ENCODE measurements at regions not wholly inside any gene's neighbourhood (a gene's known extent, or its start where the extent isn't known, plus 50 kb on each side); places are given as distances from the start of the nearest gene placed in this dataset.

- Histone ChIP-seq H3K27me3 (no peaks in the 10 kb centered on the region), H3K9me3 (no peaks in the 10 kb centered on the region), H3K36me3 (no peaks in the 10 kb centered on the region), H3K4me3 (no peak overlapping the region), H3K4me1 (no peaks in the 10 kb centered on the region), H3K27ac (no peak overlapping the region)
- WGBS = 85% methylated on average over 5 of the region's 5 CpGs
- DNase-seq (ENCODE audit: low spot score in 2 of 2) = no peak
- TF ChIP-seq POLR2A (IDR thresholded peaks at IDR 0.05) = no peak
- TF ChIP-seq POLR2AphosphoS5 (IDR thresholded peaks at IDR 0.05) = no peak
- no peak for TF ChIP-seq EP300 (IDR thresholded peaks at IDR 0.05)
- TF ChIP-seq, protein P1, sequence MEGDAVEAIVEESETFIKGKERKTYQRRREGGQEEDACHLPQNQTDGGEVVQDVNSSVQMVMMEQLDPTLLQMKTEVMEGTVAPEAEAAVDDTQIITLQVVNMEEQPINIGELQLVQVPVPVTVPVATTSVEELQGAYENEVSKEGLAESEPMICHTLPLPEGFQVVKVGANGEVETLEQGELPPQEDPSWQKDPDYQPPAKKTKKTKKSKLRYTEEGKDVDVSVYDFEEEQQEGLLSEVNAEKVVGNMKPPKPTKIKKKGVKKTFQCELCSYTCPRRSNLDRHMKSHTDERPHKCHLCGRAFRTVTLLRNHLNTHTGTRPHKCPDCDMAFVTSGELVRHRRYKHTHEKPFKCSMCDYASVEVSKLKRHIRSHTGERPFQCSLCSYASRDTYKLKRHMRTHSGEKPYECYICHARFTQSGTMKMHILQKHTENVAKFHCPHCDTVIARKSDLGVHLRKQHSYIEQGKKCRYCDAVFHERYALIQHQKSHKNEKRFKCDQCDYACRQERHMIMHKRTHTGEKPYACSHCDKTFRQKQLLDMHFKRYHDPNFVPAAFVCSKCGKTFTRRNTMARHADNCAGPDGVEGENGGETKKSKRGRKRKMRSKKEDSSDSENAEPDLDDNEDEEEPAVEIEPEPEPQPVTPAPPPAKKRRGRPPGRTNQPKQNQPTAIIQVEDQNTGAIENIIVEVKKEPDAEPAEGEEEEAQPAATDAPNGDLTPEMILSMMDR (IDR thresholded peaks at IDR 0.05) = no peak
Measured at GRCh38 chr1:83034851-83035250, 964.1 kb downstream of the TTLL7 start.

DNA sequence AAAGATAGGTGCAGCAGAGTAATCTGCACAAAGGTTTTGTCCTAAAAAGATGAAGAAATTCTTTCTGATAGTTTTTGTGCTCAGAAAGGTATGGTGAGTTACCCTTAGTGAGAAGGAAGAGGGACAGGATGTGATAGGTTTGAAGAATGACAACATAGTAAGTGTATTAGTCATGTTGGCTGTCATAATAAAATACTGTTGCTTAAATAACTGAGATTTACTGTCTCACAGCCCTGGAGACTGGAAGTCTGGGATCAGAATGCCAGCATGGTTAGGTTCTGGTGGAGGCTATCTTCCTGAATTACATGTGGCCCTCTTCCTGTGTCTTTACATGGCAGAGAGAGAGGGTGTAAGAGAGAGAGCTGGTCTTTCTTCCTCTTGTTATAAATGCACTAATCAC, 965.2 kb downstream of the TTLL7 start:
- no peaks in the 10 kb centered on the region for H3K27me3 ChIP-seq
- DNase-seq (ENCODE audit: low spot score in 2 of 2) = no peak
- no peaks in the 10 kb centered on the region for H3K9me3 ChIP-seq
- no peak for TF ChIP-seq POLR2A (IDR thresholded peaks at IDR 0.05)
- no peak for TF ChIP-seq EP300 (IDR thresholded peaks at IDR 0.05)
- TF ChIP-seq, protein P1 (IDR thresholded peaks at IDR 0.05) = no peak
- H3K4me1 ChIP-seq = no peaks in the 10 kb centered on the region
- no peak overlapping the region for H3K27ac ChIP-seq
- no peaks in the 10 kb centered on the region for H3K36me3 ChIP-seq
- H3K4me3 ChIP-seq = no peak overlapping the region

- DNase-seq (ENCODE audit: low spot score in 2 of 2) = no peak
- no peaks in the 10 kb centered on the region for H3K36me3 ChIP-seq
- no peaks in the 10 kb centered on the region for H3K4me1 ChIP-seq
- TF ChIP-seq, protein P1 (IDR thresholded peaks at IDR 0.05) = no peak
- TF ChIP-seq POLR2A (IDR thresholded peaks at IDR 0.05) (no peak), EP300 (IDR thresholded peaks at IDR 0.05) (no peak), POLR2AphosphoS5 (IDR thresholded peaks at IDR 0.05) (no peak)
- H3K4me3 ChIP-seq = no peak overlapping the region
- no peaks in the 10 kb centered on the region for H3K9me3 ChIP-seq
- H3K27me3 ChIP-seq = no peaks in the 10 kb centered on the region
- no peak overlapping the region for H3K27ac ChIP-seq
Measured at GRCh38 chr1:83029916-83030315, 969.0 kb downstream of the TTLL7 start.

GRCh38 chr1:83029050-83029449, 969.9 kb downstream of the TTLL7 start:
- no peak overlapping the region for H3K27ac ChIP-seq
- no peak for DNase-seq (ENCODE audit: low spot score in 2 of 2)
- TF ChIP-seq, protein P1 (IDR thresholded peaks at IDR 0.05) = no peak
- WGBS = 94% methylated on average over 3 of the region's 3 CpGs
- no peaks in the 10 kb centered on the region for H3K27me3 ChIP-seq
- no peak overlapping the region for H3K4me3 ChIP-seq
- no peaks in the 10 kb centered on the region for H3K36me3 ChIP-seq
- no peaks in the 10 kb centered on the region for H3K4me1 ChIP-seq
- no peaks in the 10 kb centered on the region for H3K9me3 ChIP-seq

DNA sequence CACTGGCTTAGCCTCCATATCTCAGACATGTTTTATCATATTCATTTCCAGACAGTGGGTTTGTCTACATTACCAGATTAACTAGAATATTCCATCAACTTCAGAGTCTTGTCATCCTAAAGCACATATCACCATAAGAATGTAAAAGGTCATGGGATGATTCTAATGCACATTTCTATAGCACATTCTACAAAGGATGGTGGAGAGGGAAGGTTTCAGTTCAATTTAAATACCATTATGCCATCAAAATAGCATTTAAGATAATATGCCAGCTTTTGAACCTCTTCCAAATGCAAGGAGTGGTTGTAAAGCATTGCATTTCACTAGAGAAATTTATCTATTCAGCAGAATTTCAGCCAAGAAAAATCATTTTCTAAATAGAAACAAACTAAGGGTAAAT, 970.5 kb downstream of the TTLL7 start:
- Histone ChIP-seq H3K27ac (no peak overlapping the region), H3K36me3 (no peaks in the 10 kb centered on the region), H3K4me1 (no peaks in the 10 kb centered on the region), H3K27me3 (no peaks in the 10 kb centered on the region), H3K9me3 (no peaks in the 10 kb centered on the region), H3K4me3 (no peak overlapping the region)
- TF ChIP-seq, protein P1 (IDR thresholded peaks at IDR 0.05) = no peak
- no peak for TF ChIP-seq POLR2A (IDR thresholded peaks at IDR 0.05)
- no peak for TF ChIP-seq EP300 (IDR thresholded peaks at IDR 0.05)
- TF ChIP-seq POLR2AphosphoS5 (IDR thresholded peaks at IDR 0.05) = no peak
- no peak for DNase-seq (ENCODE audit: low spot score in 2 of 2)

Data from suprapubic skin (tissue), 4 donors.